CD8-positive, alpha-beta memory T cell (primary cell): ENCODE measurements at regions not wholly inside any gene's neighbourhood (a gene's known extent, or its start where the extent isn't known, plus 50 kb on each side); places are given as distances from the start of the nearest gene placed in this dataset.

Experiments
- CTCF ChIA-PET: fragments of 350-600 bp; sonication (Branson Sonifier 250); formaldehyde crosslinking; loops from one replicate; lab custom pipeline; 2021; ENCODE audit warnings: antibody characterized with exemption; lab: Charles Lee
- POLR2A ChIA-PET: fragments of 350-600 bp; sonication (Branson Sonifier 250); formaldehyde crosslinking; loops from one replicate; lab custom pipeline; 2021; ENCODE audit warnings: antibody characterized with exemption; lab: Charles Lee
- DNase-seq, 5 donors: peaks; one replicate each; pipeline versions ENCODE4 v3.0.0 to v3.0.0-alpha.2; 2020 to 2022; ENCODE audit warnings: mixed read lengths in 1 of 5
- H3K27ac ChIP-seq: one replicate; pipeline ENCODE4 v1.7.0; 2013; ENCODE audit warnings: low read depth, mild to moderate bottlenecking, low read length, moderate library complexity
- H3K27me3 ChIP-seq: 2 replicates; pipeline ENCODE4 v1.7.0; 2013; ENCODE audit warnings: low read length, mild to moderate bottlenecking; ENCODE audit not compliant: insufficient read depth, poor library complexity, severe bottlenecking
- H3K36me3 ChIP-seq: 2 replicates; pipeline ENCODE4 v1.7.0; 2013; ENCODE audit warnings: mild to moderate bottlenecking, low read length, moderate library complexity; ENCODE audit not compliant: insufficient read depth
- H3K4me1 ChIP-seq: 2 replicates; pipeline ENCODE4 v1.7.0; 2013; ENCODE audit warnings: mild to moderate bottlenecking, low read length, moderate library complexity; ENCODE audit not compliant: insufficient read depth
- H3K4me3 ChIP-seq: 2 replicates; pipeline ENCODE4 v1.7.0; 2013; ENCODE audit warnings: mild to moderate bottlenecking, low read length
- H3K9me3 ChIP-seq: 2 replicates; pipeline ENCODE4 v1.7.0; 2013; ENCODE audit warnings: mild to moderate bottlenecking, low read length
- H3K27ac Mint-ChIP-seq, 8 donors: one replicate each; pipeline ENCODE4 v1.8.0; 2020 to 2021; ENCODE audit warnings: mixed read lengths in 8 of 8, mild to moderate bottlenecking in 6 of 8, inconsistent platforms in 3 of 8, moderate library complexity in 3 of 8
- H3K27me3 Mint-ChIP-seq, 2 donors: one replicate each; pipeline ENCODE4 v1.8.0; 2020 to 2021; ENCODE audit warnings: mixed read lengths in 2 of 2, mild to moderate bottlenecking in 1 of 2, moderate library complexity in 1 of 2
- H3K36me3 Mint-ChIP-seq, 3 donors: one replicate each; pipeline ENCODE4 v1.8.0; 2020 to 2021; ENCODE audit warnings: mixed read lengths in 3 of 3, inconsistent platforms in 1 of 3, mild to moderate bottlenecking in 1 of 3
- H3K4me1 Mint-ChIP-seq, 3 donors: one replicate each; pipeline ENCODE4 v1.8.0; 2020 to 2021; ENCODE audit warnings: mixed read lengths in 3 of 3, inconsistent platforms in 1 of 3, mild to moderate bottlenecking in 1 of 3
- H3K4me3 Mint-ChIP-seq, 7 donors: one replicate each; pipeline ENCODE4 v1.8.0; 2020 to 2021; ENCODE audit warnings: mixed read lengths in 7 of 7, mild to moderate bottlenecking in 6 of 7, moderate library complexity in 4 of 7, inconsistent platforms in 2 of 7
- H3K9me3 Mint-ChIP-seq, 5 donors: one replicate each; pipeline ENCODE4 v1.8.0; 2020 to 2022; ENCODE audit warnings: mixed read lengths in 5 of 5, mild to moderate bottlenecking in 3 of 5, moderate library complexity in 2 of 5, inconsistent platforms in 1 of 5

DNA sequence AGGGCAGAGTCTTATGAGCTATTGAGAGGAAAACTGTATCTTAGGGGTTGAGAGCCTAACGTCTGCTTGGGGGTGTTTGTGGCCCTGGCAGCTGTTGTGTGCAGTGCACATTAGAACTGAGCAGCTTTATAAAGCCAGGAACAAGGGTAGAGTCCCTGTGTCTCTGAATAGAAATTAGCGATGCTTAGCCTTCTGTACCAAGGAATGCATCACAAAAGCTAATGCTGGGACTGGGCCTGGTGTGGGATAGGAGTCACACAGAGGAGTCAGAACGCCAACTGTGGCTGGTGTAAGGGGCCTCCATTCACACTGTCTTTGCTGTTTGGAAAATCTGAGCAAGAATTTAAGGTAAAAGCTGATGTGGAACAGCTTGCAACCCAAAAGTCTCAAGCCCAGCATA, 283.2 kb downstream of the SOX11 start:
- H3K4me1 ChIP-seq = no peaks in the 10 kb centered on the region
- no peaks in the 10 kb centered on the region for H3K27me3 ChIP-seq
- DNase-seq = no peak
- peaks cover 0 to 5% (median 2%) of the 10 kb centered on the region in 5 donors for H3K9me3 Mint-ChIP-seq
- no peaks in the 10 kb centered on the region for H3K9me3 ChIP-seq
- H3K36me3 Mint-ChIP-seq = peaks cover 0 to 3% (median 0%) of the 10 kb centered on the region in 3 donors
- H3K27ac Mint-ChIP-seq = no peak overlapping the region
- H3K27me3 Mint-ChIP-seq = no peaks in the 10 kb centered on the region
- POLR2A ChIA-PET = no interaction called here
- CTCF ChIA-PET = no interaction called here
- no peak overlapping the region for H3K4me3 ChIP-seq
- no peak overlapping the region for H3K4me3 Mint-ChIP-seq
- H3K36me3 ChIP-seq = no peaks in the 10 kb centered on the region
- no peak overlapping the region for H3K27ac ChIP-seq
- no peaks in the 10 kb centered on the region for H3K4me1 Mint-ChIP-seq

GRCh38 chr2:5976531-5977065, 284.4 kb downstream of the SOX11 start:
- Histone ChIP-seq H3K36me3 (no peaks in the 10 kb centered on the region), H3K4me1 (no peaks in the 10 kb centered on the region), H3K9me3 (no peaks in the 10 kb centered on the region), H3K27me3 (no peaks in the 10 kb centered on the region), H3K27ac (no peak overlapping the region), H3K4me3 (no peak overlapping the region)
- H3K4me1 Mint-ChIP-seq = no peaks in the 10 kb centered on the region
- no peak overlapping the region for H3K27ac Mint-ChIP-seq
- no peak for DNase-seq
- H3K36me3 Mint-ChIP-seq = no peaks in the 10 kb centered on the region
- POLR2A ChIA-PET = no interaction called here
- H3K9me3 Mint-ChIP-seq = peaks cover 0 to 5% (median 0%) of the 10 kb centered on the region in 5 donors
- CTCF ChIA-PET = no interaction called here
- H3K27me3 Mint-ChIP-seq = no peaks in the 10 kb centered on the region
- H3K4me3 Mint-ChIP-seq = no peak overlapping the region

- no peak overlapping the region for H3K27ac Mint-ChIP-seq
- H3K4me3 Mint-ChIP-seq = no peak overlapping the region
- Histone ChIP-seq H3K36me3 (no peaks in the 10 kb centered on the region), H3K4me3 (no peak overlapping the region), H3K4me1 (no peaks in the 10 kb centered on the region), H3K9me3 (no peaks in the 10 kb centered on the region), H3K27ac (no peak overlapping the region), H3K27me3 (no peaks in the 10 kb centered on the region)
- DNase-seq = no peak
- no peaks in the 10 kb centered on the region for H3K27me3 Mint-ChIP-seq
- H3K4me1 Mint-ChIP-seq = no peaks in the 10 kb centered on the region
- ChIA-PET POLR2A (no interaction called here), CTCF (no interaction called here)
- H3K36me3 Mint-ChIP-seq = no peaks in the 10 kb centered on the region
- peaks cover 0 to 2% (median under 1%) of the 10 kb centered on the region in 5 donors for H3K9me3 Mint-ChIP-seq
These were observed 285.3 kb downstream of the SOX11 start for GRCh38 chr2:5977477-5977876.

- Histone ChIP-seq H3K27ac (no peak overlapping the region), H3K9me3 (no peaks in the 10 kb centered on the region), H3K36me3 (no peaks in the 10 kb centered on the region), H3K4me1 (no peaks in the 10 kb centered on the region), H3K27me3 (no peaks in the 10 kb centered on the region), H3K4me3 (no peak overlapping the region)
- Mint-ChIP-seq H3K9me3 (peaks cover 0 to 2% (median 0%) of the 10 kb centered on the region in 5 donors), H3K4me3 (no peak overlapping the region), H3K27ac (no peak overlapping the region), H3K36me3 (no peaks in the 10 kb centered on the region), H3K4me1 (no peaks in the 10 kb centered on the region), H3K27me3 (no peaks in the 10 kb centered on the region)
- ChIA-PET CTCF (no interaction called here), POLR2A (no interaction called here)
- DNase-seq = no peak
These were observed 286.1 kb downstream of the SOX11 start for GRCh38 chr2:5978131-5978751.

DNA sequence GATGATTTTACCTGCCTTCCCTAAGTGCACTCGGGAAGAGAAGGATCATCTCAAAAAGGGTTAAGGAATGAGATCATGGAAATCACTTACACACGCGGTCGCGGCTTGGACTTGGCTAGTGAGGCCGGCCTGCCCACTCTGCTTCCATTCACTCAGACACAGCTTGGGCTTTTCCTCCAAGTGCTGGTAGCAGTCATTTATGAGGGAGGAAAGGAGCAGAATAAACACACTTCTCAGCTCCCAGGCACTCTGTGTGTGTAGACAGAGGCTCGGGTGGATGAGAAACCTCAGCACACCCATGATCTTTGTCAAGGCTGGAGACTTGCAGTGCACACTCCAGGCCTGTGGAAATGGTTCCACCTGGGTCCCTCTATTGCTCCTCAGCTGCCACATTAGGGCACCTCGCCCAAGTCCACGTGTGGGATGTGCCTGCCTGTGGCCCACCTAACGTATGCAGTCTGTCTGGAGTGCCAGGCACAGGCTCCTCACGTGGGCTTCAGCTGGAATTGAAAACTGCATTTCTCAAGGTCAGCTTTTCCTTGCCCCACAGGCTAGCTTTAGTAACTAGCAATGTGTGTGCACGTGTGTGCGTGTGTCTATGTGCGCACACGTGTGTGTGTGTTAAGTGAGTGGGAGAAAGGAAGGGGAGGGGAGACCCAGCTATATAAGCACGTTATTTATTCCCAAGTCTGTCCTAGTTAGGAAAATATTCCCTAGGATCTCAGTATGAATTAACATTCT, 288.4 kb downstream of the SOX11 start:
- DNase-seq = no peak

DNA sequence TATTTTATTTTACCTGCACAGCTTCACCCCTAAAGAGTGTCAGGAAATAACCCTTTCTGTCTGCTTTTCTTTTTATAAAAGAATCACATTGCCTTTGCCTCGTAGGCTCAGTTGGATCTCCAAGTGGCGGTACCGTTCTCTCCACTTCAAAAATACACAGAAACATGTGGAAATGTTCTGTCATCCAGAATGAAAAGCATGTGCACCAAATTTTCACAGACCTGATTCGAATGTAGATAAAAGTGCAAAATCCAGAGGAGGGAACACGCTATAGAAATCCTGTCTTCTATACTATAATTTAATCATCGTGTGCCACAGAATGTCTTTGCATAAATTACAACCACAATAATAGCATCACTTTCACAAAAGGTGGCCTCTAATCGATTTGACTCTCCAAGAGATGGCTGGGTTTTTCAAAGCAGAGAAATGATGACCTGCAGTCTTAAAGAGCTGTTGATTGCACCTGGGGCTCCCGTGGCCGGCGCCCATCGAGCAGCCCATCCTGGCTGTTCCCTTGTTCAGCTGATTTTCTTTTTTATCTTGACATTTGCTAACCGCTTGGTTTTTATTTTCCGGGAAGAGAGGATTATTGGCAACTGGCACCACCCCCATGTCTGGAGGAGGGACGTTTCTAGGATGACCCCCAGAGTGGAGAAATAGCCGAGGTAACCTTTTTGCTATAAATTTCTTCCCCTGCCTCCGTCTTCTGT, 290.2 kb downstream of the SOX11 start:
- Histone ChIP-seq H3K4me3 (no peak overlapping the region), H3K36me3 (no peaks in the 10 kb centered on the region), H3K27ac (no peak overlapping the region), H3K9me3 (no peaks in the 10 kb centered on the region), H3K27me3 (no peaks in the 10 kb centered on the region), H3K4me1 (no peaks in the 10 kb centered on the region)
- CTCF ChIA-PET = no interaction called here
- Mint-ChIP-seq H3K27ac (no peak overlapping the region), H3K27me3 (peaks cover 0 to 1% of the 10 kb centered on the region in 2 donors), H3K9me3 (peaks cover 0 to 3% (median 0%) of the 10 kb centered on the region in 5 donors), H3K4me1 (no peaks in the 10 kb centered on the region), H3K4me3 (no peak overlapping the region), H3K36me3 (no peaks in the 10 kb centered on the region)
- DNase-seq = no peak
- POLR2A ChIA-PET = no interaction called here

More for the DNA sequence above, 288.4 kb downstream of the SOX11 start:
- H3K36me3 Mint-ChIP-seq = no peaks in the 10 kb centered on the region
- Histone ChIP-seq H3K27ac (no peak overlapping the region), H3K36me3 (no peaks in the 10 kb centered on the region), H3K4me3 (no peak overlapping the region), H3K9me3 (no peaks in the 10 kb centered on the region), H3K4me1 (no peaks in the 10 kb centered on the region), H3K27me3 (no peaks in the 10 kb centered on the region)
- ChIA-PET CTCF (interaction anchor here (1.3 kb wide), 1 partner anchor 11 kb away, joined by 3 read pairs; no protein-coding TSS in a partner anchor), POLR2A (no interaction called here)
- H3K9me3 Mint-ChIP-seq = peaks cover 0 to 1% (median 0%) of the 10 kb centered on the region in 5 donors
- no peaks in the 10 kb centered on the region for H3K4me1 Mint-ChIP-seq
- no peak overlapping the region for H3K27ac Mint-ChIP-seq
- no peak overlapping the region for H3K4me3 Mint-ChIP-seq
- H3K27me3 Mint-ChIP-seq = no peaks in the 10 kb centered on the region

DNA sequence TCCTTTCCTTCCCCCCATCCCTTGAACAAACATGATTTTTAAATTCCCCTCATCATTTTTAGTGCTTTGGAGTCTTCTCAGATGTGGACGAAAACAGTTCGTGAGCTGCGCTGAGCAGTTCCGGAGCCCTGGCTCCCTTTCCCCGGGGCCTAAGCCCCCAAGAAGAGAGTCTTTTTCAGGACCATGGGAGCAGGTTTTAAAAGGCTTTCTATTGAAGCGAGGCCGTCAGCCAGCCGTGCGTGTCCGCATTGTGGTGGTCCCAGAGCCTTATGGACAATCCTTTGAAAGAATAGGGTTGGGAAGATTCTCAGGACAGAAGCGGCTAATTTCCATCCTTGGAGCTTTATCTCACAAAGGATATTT, 290.7 kb downstream of the SOX11 start:
- H3K27me3 Mint-ChIP-seq = peaks cover 0 to 1% of the 10 kb centered on the region in 2 donors
- no peaks in the 10 kb centered on the region for H3K9me3 ChIP-seq
- ChIA-PET POLR2A (no interaction called here), CTCF (no interaction called here)
- peaks cover 0 to 3% (median 0%) of the 10 kb centered on the region in 5 donors for H3K9me3 Mint-ChIP-seq
- no peaks in the 10 kb centered on the region for H3K36me3 ChIP-seq
- no peak overlapping the region for H3K27ac ChIP-seq
- no peaks in the 10 kb centered on the region for H3K27me3 ChIP-seq
- H3K4me3 Mint-ChIP-seq = no peak overlapping the region
- no peaks in the 10 kb centered on the region for H3K36me3 Mint-ChIP-seq
- no peaks in the 10 kb centered on the region for H3K4me1 Mint-ChIP-seq
- no peak overlapping the region for H3K27ac Mint-ChIP-seq
- DNase-seq = no peak
- H3K4me1 ChIP-seq = no peaks in the 10 kb centered on the region
- H3K4me3 ChIP-seq = no peak overlapping the region
